HG03045 (cell line): ENCODE measurements at regions not wholly inside any gene's neighbourhood (a gene's known extent, or its start where the extent isn't known, plus 50 kb on each side); places are given as distances from the start of the nearest gene placed in this dataset.
"Not testable (repeated sequence)": the region's sequence is repeated elsewhere in the genome, so short reads cannot be mapped to it uniquely, and the experiment has no call there.

ENCODE experiments used
- ATAC-seq: cut with Tn5 transposase; IDR thresholded peaks from one replicate; pipeline ENCODE4 v1.9.1; 2021; ENCODE audit warnings: mild to moderate bottlenecking, moderate library complexity; ENCODE audit not compliant: unreplicated experiment

DNA sequence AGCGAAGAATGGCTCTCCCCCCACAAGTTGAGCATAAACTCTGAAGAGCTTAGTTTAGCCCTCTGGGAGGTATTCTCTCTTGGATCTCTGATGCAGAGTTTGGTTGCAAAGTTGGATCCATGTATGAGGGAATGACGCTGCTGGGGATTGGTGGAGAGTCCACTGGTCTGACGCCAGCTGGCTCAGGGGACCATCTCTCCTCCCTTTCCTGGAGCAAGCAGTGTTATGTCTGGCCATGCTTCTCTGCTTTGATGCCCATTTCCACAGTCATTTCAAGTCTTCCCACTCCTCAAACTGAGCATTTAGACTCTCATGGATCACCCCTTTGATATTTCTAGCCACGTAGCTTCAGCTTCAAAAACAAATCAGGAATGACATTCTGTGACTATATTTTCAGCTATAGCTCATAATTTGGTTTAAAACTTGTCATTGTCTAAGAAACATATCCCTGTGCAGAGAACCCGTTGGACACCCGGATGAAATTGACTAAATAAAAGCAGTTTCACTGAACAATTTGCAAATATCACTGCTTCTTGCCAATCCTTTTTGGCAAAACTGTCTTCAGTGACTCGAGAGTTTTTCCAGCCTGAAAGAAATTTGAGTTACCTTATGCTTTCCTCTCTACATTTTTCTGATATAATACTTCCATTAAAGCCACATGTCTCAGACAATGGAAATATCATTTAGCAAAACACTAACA lies 193.4 kb upstream of the CDH11 start:
- ATAC-seq = no peak

DNA sequence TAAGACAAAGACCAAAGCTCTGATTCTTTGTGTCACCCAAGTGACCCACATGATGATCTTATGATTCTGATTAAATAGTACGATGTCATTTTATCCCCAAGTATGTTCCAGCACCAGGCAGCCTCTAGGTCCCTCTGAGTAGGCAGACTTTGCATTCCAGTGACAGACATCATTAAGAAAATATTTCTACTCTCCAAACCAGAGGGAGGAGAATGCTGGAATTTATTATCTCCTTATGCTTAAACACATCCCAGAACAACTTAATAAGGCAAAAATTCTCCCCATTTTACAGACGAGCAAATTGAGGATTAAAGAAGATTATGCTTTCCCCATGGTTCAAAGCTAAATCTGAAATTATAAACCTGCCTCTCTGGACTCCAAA lies 192.8 kb upstream of the CDH11 start:
- no peak for ATAC-seq

DNA sequence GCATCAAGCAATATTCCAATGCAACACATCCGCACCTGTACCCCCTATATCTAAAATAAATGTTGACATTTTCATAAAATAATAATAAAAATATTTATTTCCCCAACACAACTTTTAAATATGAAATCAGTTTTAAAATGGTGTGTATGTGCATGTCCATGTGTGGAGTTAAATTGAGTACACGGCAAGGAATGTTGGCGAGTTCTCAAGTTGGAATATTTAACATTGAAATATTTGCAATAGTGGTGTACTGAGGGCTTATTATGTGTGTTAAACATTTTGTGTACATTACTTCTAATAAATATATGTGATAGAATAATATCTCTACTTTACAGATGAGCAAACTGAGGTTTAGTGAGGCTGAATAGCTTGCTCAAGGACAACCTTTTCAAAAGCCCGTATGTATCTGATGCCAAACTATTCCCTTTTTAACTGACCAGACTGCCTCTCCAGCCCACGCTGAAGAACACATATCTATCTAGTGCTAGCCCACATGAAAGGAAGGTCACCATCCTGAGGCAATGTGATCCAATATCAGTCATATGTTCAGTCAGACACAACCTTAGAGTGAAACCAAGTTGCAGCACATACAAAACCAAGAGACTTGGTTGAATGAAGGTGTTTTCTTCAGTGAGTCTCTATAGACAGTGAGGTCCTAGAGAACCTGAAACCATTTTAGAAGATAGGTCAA lies 192.2 kb upstream of the CDH11 start:
- no peak for ATAC-seq

DNA sequence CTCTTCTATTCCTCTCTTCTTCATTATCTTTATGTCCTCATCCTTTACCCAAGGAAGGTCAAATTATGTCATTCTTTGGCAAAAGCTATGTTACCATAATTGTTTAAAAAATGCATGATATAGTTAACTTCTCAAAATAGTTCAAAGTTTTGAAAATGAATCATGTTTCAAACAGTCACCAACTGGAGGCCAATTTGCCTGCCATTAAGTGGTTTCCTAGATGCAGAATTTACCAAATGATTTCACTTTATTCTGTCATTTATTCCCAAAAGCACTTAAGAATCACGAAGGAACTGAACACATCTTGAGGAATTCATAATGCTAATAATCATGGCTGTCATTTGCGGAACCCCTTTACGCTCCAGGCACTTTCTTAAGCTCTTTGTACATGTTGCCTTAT lies 190.9 kb upstream of the CDH11 start:
- ATAC-seq = no peak

DNA sequence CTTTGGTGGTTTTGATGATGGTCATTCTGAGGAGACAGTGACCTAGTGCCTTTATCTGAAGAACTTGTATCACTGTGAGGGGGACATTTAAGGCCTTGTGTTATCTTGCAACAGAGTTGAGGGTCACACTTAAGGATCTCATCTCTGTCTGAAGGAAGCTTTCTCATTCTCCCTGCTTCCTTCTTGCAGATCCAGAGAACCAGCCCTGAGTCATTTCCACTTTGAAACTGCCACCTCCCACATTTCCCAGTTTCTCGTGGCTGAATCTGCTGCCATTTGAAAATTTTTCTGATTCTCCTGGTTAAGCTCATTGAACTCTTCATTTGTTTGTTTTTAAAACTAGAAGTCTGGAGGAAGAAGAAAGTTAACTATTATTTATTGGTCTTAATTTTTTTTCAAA lies 190.2 kb upstream of the CDH11 start:
- no peak for ATAC-seq

DNA sequence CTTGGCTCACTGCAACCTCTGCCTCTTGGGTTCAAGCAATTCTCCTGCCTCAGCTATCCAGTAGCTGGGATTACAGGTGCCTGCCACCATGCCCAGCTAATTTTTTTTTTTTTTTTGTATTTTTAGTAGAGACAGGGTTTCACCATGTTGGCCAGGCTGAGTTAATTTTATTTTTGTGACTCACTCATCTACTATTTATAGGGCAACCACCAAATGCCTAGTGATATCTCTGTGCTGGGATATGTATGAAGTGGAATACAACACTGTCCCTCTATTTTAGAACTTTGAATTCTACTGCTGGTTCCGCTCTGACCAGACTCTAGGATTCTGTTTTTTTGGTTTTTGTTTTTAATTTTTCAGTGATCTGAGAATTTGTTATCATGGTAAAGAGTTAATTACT lies 188.6 kb upstream of the CDH11 start:
- not testable (repeated sequence) for ATAC-seq

DNA sequence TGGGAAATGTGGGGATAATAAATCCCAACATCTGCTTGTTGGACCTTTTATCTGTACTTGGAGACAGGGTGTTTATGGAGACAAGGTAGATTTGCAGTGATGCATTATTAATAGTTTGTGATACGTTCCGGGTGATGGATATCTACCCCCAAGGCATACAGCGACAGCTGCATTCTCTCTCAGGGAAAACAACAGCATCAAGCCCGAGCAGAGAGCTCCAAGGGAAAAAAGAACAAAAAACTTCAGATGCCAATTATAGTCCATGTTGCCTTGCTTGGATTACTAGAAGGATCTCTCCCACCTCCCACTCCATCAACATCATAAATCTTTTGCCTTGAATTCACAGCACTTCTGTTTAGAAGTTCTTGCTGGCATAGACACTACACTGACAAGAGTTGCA lies 187.5 kb upstream of the CDH11 start:
- ATAC-seq = no peak

DNA sequence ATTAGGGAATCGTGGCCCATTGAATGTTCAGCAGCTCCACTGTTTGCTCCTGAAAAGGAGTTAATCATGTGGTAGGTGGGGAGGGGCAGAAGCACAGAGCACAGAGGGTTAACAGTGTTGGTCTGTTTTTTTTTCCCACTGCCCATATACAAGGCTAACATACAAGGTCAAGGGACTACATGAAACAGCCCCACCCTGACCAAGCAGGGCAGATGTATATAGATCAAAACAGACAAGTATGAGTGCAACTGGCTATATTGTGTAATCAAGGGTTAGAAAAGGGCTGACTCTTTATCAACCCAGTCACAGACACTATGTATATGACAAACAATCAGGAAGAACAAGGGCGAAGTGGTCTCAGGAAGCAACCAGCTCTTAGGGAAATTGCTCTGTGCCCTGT lies 186.6 kb upstream of the CDH11 start:
- no peak for ATAC-seq

DNA sequence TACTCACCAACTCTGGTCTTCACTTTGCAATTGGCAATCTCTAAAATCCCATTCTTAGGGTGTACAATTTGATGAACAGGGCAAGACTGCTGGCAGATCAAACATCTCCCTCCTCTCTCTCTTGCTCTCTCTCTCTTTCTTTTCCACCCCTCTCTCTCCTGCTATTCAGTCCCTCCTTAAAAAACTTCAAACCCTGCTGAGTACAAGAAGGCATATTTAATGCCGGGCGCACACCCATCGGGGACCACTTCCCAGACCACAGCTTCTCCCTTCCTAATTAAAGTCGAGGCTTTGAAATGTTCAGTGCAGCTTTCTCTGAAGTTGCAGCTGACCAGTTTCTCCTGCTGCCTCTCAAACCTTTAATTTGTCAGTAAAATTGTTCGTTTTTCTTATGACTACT lies 185.4 kb upstream of the CDH11 start:
- ATAC-seq = no peak

DNA sequence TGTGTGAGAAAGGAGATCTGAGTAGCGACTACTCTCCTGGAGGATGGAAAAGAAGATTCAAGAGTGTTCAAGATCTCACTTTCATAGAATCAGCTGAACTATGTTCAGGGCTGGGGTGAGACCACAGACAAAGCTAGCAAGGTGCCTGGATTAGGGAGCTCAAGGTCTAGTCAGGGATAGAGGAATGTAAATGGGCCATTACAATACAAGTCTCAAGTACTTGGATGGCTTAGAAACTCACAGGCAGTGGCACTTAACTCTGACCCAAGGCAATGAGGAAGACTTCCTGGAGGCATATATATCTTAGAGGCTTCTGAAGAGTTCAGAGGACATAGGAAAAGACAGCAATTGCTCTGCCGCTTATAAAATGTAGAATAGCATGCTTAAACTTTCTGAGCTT lies 184.9 kb upstream of the CDH11 start:
- no peak for ATAC-seq

DNA sequence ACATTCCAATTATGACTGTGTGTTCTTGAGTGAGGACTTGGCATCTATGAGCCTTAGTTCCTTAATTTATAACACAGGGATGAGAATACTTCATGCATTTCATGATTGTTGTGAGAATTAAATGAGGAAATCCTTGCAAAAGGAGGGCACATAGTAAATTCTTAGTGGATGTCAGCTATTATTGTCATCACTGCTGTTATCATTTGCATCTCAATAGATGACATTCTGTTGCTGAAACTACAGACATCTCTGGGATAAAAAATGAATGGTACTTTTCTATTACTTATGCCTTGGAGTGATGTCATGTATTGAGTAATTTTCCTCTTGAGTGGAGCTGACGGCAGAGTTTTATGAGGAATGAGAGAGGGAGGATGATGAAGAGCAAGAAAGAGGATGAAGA lies 184.4 kb upstream of the CDH11 start:
- ATAC-seq = no peak

DNA sequence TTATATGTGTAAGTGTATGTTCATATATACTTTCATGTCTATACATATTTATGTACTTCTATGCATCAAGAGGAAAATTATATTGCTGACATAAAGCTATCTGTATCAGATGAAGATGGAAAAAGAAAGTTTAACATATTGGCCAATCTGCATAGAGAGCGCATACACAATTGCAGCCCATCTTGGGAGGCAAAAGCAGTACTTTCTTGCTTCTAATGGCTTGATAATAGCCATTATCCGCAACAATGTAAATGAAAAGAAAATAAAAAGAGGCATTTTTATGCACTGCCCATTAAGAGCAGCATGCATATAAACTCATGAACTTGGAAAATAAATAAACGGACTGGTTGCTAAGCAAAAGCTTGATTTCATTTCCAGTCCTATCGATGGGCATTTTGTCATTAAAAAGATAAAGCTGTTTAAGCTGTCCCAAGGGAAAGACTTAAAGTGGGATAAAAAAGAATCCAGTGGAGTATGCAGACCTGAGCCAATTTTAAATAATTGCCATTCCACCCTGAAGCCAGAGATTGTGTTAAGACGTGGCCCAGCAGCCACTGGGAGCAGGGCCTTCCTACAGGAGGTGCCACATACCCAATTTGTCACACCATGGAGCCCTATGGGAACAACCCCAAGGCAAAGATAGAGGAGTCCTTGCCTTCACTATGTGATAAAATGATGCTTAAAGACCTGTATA lies 183.6 kb upstream of the CDH11 start:
- ATAC-seq = no peak

DNA sequence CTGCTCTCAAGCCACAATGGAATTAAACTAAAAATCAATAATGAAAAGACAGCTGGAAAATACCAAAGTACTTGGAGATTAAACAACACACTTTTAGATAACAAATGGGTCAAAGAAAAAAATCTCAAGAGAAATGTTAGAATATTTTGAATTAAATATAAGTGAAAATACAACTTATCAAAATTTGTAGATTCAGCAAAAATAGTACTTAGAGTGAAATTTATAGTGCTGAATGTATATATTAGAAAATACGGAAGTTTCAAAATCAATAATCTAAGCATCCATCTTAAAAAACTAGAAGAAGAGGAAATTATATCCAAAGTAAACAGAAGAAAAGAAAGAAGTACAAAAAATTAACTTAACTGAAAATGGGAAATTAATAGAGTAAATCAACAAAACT lies 179.2 kb upstream of the CDH11 start:
- ATAC-seq = no peak

DNA sequence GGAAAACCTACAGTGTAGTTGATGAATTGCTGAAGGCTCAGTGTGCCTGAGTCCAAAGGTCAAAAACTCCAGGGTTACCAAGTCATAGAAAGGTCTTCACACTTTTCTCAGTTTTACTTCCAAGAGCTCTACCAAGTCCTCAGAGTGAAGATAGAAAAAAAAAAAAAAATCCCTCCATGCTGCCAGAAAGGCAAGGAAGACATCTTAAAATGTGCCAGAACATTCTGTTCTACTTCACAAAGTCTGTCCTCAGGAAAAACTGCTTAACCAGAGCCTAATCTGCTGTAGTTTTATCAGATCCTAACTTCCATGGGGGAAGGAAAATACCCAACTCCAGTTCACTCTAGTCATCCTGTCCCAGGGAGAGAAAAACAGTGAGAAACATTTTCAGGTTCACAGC lies 175.6 kb upstream of the CDH11 start:
- ATAC-seq = no peak

DNA sequence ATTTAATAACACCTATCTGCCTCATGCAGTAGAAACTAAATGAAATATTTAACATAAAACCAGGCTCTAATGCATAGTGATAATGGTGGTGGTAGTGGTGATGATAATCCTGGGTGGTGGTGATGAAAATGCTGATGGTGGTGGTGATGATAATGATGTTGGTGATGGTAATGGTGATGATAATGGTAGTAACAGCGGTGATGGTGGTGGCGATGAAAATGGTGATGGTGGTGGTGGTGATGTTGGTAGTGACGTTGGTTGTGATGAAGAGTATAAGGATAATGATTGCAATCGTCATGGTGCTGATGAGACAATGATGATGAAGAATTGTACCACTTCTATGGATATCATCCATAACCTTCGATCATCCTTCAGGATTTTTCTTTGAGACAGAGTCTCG lies 173.7 kb upstream of the CDH11 start:
- no peak for ATAC-seq

DNA sequence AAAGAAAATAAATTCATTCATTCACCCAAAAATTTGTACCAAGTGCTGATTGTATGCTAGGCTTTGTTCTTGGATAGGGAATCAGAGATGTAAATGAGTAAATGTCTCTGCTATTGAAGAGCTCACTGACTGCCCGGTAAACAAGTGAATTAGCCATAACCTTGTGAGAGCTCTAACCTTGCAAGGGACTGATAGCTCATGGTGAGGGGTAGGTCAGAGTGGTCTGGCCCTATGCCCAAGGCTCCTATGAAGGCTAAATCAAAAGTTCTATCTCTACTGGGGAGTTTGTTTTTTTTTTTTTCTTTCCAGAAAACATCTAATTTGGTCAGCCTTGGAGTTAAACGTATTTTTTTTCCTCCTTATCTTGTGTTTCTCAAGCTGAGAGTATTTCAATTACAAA lies 172.8 kb upstream of the CDH11 start:
- no peak for ATAC-seq

DNA sequence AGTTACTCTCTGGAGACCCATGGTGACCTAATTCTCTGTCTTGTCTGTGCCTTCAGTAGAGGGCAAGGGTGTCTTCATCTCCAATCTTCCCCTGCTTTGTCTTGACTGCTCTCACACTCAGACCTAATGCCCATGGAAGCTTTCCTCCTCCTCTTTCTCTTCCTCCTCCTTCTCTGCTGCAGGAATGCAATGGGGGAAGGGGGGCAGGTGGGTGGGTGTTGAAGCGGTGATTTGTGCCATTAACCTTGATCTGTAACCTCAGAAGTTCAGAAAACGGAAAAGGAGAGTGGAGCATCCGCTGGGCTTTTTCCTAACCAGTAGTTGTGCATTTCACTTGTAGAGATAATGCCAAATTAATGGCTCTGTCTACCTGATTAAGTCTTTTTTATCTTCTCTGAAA lies 172.3 kb upstream of the CDH11 start:
- no peak for ATAC-seq

DNA sequence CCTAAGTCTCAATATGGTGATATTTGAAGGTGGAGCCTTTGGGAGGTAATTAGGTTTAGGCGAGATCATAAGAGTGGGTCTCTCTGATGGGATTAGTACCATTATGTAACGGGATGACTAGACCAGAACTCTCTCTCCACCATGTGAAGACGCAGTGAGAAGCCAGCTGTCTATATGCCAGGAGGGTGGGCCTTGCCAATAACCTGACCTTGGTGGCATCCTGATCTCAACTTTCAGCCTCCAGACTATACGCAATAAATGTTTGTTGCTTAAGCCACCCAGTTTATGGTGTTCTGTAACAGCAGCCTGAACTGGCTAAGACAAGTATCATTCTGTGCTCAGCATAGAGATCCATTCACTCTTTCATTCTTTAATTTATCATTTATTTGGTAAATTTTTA lies 167.2 kb upstream of the CDH11 start:
- no peak for ATAC-seq

DNA sequence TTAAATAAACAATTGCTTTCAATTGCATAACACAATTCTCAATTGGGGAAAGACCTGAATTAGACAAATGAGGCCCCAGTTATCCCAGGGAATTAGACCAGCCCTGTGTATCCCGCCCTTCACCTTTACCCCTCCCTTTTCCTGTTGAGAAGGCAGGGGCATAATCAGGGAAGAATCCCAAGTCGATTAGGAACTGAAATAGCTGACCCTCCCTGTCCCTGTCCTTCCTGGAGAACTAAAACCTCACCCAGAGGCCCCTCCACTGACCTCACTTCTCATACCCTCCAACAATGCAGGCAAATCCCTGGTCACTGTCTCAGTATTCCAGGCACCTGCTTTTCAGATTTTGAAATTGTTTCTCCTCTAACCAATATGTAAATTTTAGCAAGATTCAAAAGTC lies 165.4 kb upstream of the CDH11 start:
- no peak for ATAC-seq

DNA sequence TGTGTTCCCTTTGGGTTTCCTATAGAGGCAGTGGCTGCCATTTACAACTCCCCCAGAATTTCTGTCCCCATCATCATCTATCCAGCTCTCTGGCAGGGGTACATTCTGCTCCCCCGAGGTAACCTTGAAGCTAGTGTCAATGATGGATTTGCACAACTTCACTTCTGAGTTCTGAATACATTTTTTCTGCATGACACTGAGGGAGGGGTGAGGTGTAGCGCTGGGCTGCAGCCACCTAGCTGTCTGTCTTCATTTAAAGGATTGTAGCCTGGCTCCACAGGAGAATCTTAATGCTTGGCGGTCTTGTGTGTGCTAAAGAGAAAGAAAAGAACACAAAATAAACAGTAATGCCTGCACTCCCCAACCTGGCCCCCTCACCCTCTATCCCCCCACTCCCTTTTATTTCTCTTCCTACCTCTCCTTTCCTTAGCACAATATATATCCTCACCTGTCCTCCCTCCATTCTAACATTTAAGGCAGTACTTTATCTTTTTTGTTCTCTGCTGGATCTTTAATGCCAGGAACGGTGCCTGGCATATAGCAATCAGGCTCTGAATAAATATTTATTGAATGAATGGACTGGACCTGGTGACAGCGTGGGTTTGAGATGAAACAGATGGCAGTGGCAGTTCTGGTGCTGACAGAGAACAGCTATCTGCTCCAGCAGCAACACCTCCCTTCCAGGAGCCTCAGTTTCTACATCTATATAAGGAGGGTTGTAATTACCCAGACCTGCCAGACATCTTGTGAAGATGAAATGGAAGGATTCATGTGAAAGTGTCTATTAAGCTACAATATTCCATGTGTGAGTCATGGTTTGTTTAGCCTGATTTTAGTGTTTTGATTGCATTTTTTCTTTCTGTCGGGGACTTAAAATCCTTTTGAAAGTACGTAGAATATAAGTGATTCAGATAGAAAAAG lies 163.5 kb upstream of the CDH11 start:
- ATAC-seq = no peak

DNA sequence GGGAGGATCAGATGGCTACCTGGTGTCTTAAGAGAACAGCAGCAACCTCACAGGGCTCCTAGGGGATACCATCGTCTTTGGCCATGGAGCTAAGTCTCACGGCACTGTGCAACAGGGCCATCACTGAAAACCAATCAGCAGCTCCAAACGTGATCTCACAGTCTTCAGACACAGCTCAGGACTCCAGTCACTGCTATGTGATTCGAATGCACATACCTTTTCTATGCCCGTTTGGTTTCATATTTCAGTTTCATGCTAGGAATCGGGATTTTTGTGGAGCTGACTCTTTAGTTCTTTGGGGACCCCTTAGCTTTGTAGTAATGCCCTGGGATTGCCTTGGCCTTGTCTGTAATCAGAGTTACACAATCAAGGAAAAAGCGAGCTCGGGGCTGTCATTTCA lies 162.8 kb upstream of the CDH11 start:
- ATAC-seq = no peak
